A549 (cell line): ENCODE measurements at regions not wholly inside any gene's neighbourhood (a gene's known extent, or its start where the extent isn't known, plus 50 kb on each side); places are given as distances from the start of the nearest gene placed in this dataset.

Experiments
- EHMT2 ChIP-seq: fragments of 200-600 bp; sonication (generic); IDR thresholded peaks from 2 replicates; pipeline ENCODE4 v1.6.1; 2016; ENCODE audit warnings: antibody characterized with exemption, low read depth, mild to moderate bottlenecking, moderate library complexity
- KDM1A ChIP-seq: fragments of 200-600 bp; sonication (generic); IDR thresholded peaks from 2 replicates; pipeline ENCODE4 v1.6.1; 2016; ENCODE audit warnings: low read depth, mild to moderate bottlenecking
- KDM5A ChIP-seq: fragments of 200-600 bp; sonication (generic); IDR thresholded peaks from 2 replicates; pipeline ENCODE4 v1.6.1; 2016; ENCODE audit warnings: antibody characterized with exemption, mild to moderate bottlenecking
- POLR2A ChIP-seq: IDR thresholded peaks from 2 replicates; pipeline ENCODE4 v1.6.1; 2012; ENCODE audit warnings: mild to moderate bottlenecking, low read length
- RAD21 ChIP-seq, 2 experiments: fragments of >200 bp in 1 of 2; sonication (Bioruptor Twin) in 1 of 2; formaldehyde crosslinking in 1 of 2; IDR thresholded peaks in 1 of 2; conservative IDR thresholded peaks in 1 of 2; 2 replicates in 1 of 2; 3 replicates in 1 of 2; pipeline ENCODE4 v1.6.1; 2012 to 2018; ENCODE audit warnings: inconsistent platforms in 1 of 2
- RCOR1 ChIP-seq: fragments of 150-350 bp; IDR thresholded peaks from 2 replicates; pipeline ENCODE4 v1.6.1; 2014; ENCODE audit warnings: antibody characterized with exemption, low read length, low read depth
- RFX5 ChIP-seq: fragments of 450-650 bp; IDR thresholded peaks from 2 replicates; pipeline ENCODE4 v1.7.1; 2014; ENCODE audit warnings: antibody characterized with exemption, mild to moderate bottlenecking, moderate library complexity
- RNF2 ChIP-seq: fragments of 200-600 bp; sonication (generic); IDR thresholded peaks from 2 replicates; pipeline ENCODE4 v1.6.1; 2016; ENCODE audit warnings: low read depth, mild to moderate bottlenecking, antibody characterized with exemption, moderate library complexity, borderline replicate concordance
- SMC3 ChIP-seq: fragments of >200 bp; sonication (Bioruptor Twin); formaldehyde crosslinking; IDR thresholded peaks from 3 replicates; pipeline ENCODE4 v1.6.1; 2018; ENCODE audit warnings: inconsistent platforms
- TF ChIP-seq, protein P1 (sequence below): fragments of >200 bp; sonication (Bioruptor Twin); formaldehyde crosslinking; IDR thresholded peaks from 3 replicates; pipeline ENCODE4 v1.5.1; 2016
- TF ChIP-seq, protein P2 (sequence below): IDR thresholded peaks from 2 replicates; pipeline ENCODE4 v1.6.1; 2012
- TF ChIP-seq, protein P3 (sequence below): fragments of 150-350 bp; IDR thresholded peaks from 2 replicates; pipeline ENCODE4 v1.6.1; 2014; ENCODE audit warnings: low read depth, mild to moderate bottlenecking, low read length

DNA sequence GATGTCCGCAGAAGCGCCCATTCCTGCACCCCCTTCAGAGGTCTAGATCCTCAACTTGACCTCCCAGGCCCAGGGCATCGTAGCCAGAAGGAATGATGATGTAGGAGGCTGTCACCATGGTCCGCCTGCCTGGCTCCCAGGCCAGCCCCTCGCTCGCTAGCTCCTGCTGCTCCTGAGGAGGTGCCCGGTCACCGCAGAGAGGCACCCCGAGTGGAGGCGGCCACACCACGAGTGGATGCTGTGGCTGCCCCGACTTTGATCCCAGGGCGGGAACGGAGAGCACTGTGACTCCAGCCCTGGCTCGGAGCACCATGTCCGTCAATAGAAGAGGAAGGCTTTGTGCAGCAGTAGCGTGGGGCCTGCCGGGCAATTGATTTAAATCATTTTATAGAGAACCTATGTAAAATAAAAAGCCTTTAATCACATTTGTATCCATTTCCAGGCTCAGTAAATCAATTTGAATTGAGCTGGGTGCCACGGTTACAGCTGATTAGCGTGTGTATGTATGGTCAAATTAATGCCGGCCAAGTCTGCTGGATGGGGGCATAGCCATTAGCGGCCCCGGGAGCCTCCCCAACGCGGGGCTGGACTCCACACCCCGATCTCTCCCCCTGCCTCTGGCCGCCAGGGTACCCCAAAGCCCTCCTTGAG is 122.6 kb upstream of the GSE1 start:
- TF ChIP-seq, protein P1, sequence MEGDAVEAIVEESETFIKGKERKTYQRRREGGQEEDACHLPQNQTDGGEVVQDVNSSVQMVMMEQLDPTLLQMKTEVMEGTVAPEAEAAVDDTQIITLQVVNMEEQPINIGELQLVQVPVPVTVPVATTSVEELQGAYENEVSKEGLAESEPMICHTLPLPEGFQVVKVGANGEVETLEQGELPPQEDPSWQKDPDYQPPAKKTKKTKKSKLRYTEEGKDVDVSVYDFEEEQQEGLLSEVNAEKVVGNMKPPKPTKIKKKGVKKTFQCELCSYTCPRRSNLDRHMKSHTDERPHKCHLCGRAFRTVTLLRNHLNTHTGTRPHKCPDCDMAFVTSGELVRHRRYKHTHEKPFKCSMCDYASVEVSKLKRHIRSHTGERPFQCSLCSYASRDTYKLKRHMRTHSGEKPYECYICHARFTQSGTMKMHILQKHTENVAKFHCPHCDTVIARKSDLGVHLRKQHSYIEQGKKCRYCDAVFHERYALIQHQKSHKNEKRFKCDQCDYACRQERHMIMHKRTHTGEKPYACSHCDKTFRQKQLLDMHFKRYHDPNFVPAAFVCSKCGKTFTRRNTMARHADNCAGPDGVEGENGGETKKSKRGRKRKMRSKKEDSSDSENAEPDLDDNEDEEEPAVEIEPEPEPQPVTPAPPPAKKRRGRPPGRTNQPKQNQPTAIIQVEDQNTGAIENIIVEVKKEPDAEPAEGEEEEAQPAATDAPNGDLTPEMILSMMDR = no peak
- TF ChIP-seq KDM5A = no peak
- TF ChIP-seq, protein P2, sequence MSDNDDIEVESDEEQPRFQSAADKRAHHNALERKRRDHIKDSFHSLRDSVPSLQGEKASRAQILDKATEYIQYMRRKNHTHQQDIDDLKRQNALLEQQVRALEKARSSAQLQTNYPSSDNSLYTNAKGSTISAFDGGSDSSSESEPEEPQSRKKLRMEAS = no peak
- TF ChIP-seq, protein P3, sequence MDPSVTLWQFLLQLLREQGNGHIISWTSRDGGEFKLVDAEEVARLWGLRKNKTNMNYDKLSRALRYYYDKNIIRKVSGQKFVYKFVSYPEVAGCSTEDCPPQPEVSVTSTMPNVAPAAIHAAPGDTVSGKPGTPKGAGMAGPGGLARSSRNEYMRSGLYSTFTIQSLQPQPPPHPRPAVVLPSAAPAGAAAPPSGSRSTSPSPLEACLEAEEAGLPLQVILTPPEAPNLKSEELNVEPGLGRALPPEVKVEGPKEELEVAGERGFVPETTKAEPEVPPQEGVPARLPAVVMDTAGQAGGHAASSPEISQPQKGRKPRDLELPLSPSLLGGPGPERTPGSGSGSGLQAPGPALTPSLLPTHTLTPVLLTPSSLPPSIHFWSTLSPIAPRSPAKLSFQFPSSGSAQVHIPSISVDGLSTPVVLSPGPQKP = no peak
- TF ChIP-seq RAD21 (conservative IDR thresholded peaks at IDR 0.05 in 1 of 2, IDR thresholded peaks at IDR 0.05 in 1 of 2) = no peak
- TF ChIP-seq SMC3 = no peak
- no peak for TF ChIP-seq RCOR1
- TF ChIP-seq EHMT2 = no peak
- no peak for TF ChIP-seq POLR2A
- TF ChIP-seq KDM1A = no peak
- no peak for TF ChIP-seq RNF2
- TF ChIP-seq RFX5 = no peak
